Fibroblast of mammary gland (primary cell): ENCODE measurements at regions not wholly inside any gene's neighbourhood (a gene's known extent, or its start where the extent isn't known, plus 50 kb on each side); places are given as distances from the start of the nearest gene placed in this dataset.

ENCODE experiments used
- DNase-seq: peaks from one replicate; pipeline ENCODE4 v3.0.0-alpha.2; 2010; ENCODE audit warnings: low read depth
- H3K4me3 ChIP-seq: 2 replicates; pipeline ENCODE4 v1.5.1; 2011; ENCODE audit warnings: low read depth, mild to moderate bottlenecking, low read length, moderate library complexity; ENCODE audit not compliant: control insufficient read depth
- CTCF ChIP-seq: conservative IDR thresholded peaks from 2 replicates; pipeline ENCODE4 v1.5.1; 2011; ENCODE audit warnings: low read depth, low read length, inconsistent platforms; ENCODE audit not compliant: control insufficient read depth, insufficient read depth

GRCh38 chr3:81251096-81251495, 510.3 kb downstream of the GBE1 start:
- DNase-seq = no peak
- TF ChIP-seq CTCF = no peak

DNA sequence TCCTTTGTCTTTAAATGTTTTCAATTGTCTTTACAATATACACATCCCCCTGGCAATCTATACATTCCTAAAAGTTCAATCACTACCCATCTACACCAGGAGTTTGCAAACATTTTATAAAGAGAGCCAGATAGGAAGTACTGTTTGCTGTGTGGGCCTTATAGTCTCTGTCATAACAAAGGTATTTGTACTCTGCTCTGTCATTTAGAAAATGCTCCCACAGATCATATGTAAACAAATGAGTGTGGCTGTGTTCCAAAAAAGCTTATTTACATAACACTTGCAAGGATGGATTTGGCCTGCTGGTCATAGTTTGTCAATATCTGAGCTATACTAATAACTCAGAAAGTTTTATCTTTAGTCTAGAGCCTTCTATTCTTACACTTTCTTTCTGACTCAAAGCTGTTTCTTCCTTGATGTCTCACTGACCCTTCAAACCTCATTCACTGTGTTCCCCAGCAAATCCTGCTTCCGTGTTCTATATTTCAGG, 511.9 kb downstream of the GBE1 start:
- DNase-seq = peak; percentile 57
- no peak overlapping the region for H3K4me3 ChIP-seq
- TF ChIP-seq CTCF = no peak

More at GRCh38 chr3:81251096-81251495, 510.3 kb downstream of the GBE1 start:
- H3K4me3 ChIP-seq = no peak overlapping the region

DNA sequence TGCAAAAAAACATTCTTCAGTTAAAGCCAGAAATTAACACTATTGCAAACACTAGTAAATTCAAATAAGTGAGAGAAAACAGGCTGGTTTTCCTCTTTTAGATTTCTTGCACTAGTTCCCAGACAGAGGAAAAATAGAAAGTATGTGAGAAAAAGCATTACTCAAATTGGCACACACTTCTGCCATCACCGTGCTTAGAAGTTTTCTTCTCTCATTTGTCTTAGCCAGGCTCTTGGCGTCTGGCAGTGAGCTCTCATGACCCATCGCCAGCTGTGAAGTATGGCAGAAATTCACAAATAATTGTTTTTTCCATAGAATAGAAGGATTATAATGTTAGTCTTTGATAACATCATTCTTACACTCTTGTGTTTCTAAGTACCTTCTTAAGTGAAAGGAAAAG, 515.9 kb downstream of the GBE1 start:
- TF ChIP-seq CTCF = no peak
- peak; percentile 4 for DNase-seq
- no peak overlapping the region for H3K4me3 ChIP-seq

DNA sequence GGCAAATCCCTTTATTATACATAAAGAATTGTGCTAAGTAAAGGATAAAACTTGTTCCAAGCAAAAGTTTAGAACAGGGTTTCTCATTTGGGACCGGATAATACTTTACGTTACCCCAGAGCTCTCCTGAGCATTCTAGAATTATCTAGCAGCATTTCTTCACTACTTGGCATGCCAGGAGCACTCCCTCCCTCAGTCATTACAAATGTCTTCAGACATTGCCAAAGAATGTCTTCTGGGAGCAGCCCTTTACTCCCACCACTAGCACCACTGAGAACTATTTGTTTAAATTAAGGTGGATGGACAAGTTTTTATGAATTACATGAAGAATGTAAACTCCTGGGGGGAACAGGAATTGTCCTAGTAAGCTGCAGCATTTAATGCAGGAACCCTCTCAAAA, 516.4 kb downstream of the GBE1 start:
- peak; percentile 16 for DNase-seq
- no peak for TF ChIP-seq CTCF
- no peak overlapping the region for H3K4me3 ChIP-seq

DNA sequence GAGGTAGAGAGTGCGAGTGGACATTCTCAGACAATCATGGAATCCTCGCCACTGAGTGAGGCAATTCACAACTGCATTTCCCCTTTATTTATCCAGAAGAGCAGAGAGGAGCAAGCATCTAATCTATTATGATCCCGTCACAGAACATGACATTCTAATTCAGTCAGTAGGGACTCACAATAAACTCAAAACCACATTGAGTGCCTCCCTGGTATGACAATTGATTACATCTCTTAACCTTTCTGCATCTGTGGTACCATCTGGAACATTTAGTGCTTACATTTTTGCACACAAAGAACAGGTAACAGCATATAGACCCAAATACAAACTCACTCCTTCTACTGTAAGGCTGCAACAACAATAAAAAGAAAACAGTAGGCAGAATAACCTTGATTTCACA, 517.2 kb downstream of the GBE1 start:
- no peak overlapping the region for H3K4me3 ChIP-seq
- TF ChIP-seq CTCF = no peak
- DNase-seq = no peak

DNA sequence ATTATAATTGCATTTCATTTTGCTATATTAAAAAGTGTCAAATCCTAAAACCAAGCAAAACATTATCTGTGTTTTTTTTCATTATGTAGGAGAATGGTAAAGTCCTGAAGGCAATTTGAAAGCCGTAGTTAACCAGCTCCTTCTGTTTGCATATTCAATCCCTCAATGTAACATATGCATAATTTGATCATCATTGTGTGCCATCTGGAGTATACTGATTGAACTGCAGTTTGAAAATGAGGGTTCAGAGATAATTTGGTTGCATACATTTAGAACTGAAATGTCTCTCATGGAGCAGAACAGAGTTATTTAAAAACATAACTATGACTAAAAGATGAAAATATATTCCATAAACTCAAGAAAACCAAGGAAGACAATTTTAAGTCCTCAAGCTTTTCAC, 518.6 kb downstream of the GBE1 start:
- peak; percentile 56 for TF ChIP-seq CTCF
- peak; percentile 32 for DNase-seq
- H3K4me3 ChIP-seq = no peak overlapping the region

DNA sequence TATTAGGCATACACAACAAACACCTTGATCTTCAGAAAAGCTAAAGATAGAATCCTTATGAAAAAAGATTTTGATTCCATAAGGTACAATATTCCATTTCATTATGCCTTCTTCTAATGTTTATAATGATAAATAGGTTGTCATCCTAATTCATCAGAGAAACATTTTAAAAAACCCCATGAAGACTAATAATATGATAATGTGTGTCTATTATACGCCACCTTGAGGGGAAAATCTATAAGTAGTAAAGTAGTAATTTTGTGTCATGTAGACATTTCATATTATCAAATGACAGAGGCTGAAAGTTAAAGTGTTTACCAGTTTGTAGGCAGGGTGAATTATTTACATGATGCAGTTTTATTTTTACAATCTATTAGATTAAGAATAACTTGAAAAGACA, 524.3 kb downstream of the GBE1 start:
- no peak for DNase-seq
- H3K4me3 ChIP-seq = no peak overlapping the region
- TF ChIP-seq CTCF = no peak
